Mammary epithelial cell (primary cell): ENCODE measurements at regions not wholly inside any gene's neighbourhood (a gene's known extent, or its start where the extent isn't known, plus 50 kb on each side); places are given as distances from the start of the nearest gene placed in this dataset.

Source experiments
- EZH2 ChIP-seq: IDR thresholded peaks from 2 replicates; pipeline ENCODE4 v1.6.1; 2012; ENCODE audit warnings: low read length, inconsistent platforms, borderline replicate concordance
- TF ChIP-seq, protein P1 (sequence below), 2 donors: IDR thresholded peaks in 1 of 2; conservative IDR thresholded peaks in 1 of 2; 2 replicates each; pipeline ENCODE4 v1.5.1; 2011 to 2012; ENCODE audit warnings: inconsistent platforms in 2 of 2, low read length in 2 of 2, mild to moderate bottlenecking in 2 of 2, control low read depth in 1 of 2, low read depth in 1 of 2; ENCODE audit not compliant: insufficient read depth in 1 of 2; ENCODE audit errors: extremely low read depth in 1 of 2

DNA sequence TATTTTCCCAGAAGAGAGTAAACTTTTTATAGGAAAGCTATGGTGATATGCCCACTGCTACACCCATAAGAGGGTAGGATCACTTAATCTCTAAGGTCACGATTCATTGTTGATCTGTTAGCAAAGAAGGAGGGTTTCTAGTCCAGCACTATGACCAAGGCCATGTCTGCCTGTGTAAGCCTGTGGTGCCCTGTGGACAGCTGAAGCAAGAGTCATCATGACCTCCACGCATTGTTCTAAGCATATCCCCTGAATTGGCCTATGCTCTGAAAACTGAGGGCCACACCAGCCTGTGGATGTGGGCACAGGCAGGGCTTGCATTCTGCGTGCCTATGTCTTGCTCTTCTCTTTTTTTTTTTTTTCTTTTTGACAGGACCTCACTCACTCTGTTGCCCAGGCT is 89.8 kb upstream of the SMIM21 start:
- TF ChIP-seq, protein P1, sequence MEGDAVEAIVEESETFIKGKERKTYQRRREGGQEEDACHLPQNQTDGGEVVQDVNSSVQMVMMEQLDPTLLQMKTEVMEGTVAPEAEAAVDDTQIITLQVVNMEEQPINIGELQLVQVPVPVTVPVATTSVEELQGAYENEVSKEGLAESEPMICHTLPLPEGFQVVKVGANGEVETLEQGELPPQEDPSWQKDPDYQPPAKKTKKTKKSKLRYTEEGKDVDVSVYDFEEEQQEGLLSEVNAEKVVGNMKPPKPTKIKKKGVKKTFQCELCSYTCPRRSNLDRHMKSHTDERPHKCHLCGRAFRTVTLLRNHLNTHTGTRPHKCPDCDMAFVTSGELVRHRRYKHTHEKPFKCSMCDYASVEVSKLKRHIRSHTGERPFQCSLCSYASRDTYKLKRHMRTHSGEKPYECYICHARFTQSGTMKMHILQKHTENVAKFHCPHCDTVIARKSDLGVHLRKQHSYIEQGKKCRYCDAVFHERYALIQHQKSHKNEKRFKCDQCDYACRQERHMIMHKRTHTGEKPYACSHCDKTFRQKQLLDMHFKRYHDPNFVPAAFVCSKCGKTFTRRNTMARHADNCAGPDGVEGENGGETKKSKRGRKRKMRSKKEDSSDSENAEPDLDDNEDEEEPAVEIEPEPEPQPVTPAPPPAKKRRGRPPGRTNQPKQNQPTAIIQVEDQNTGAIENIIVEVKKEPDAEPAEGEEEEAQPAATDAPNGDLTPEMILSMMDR (conservative IDR thresholded peaks at IDR 0.05 in 1 of 2, IDR thresholded peaks at IDR 0.05 in 1 of 2; ENCODE audit: extremely low read depth in 1 of 2, insufficient read depth in 1 of 2, low read depth in 1 of 2, low read length in 2 of 2), result no peak
- TF ChIP-seq EZH2, result no peak
